Ishikawa (cell line): ENCODE measurements at regions not wholly inside any gene's neighbourhood (a gene's known extent, or its start where the extent isn't known, plus 50 kb on each side); places are given as distances from the start of the nearest gene placed in this dataset.

Experiments
- EP300 ChIP-seq: IDR thresholded peaks from 2 replicates; pipeline ENCODE4 v1.6.1; 2012; ENCODE audit warnings: borderline replicate concordance
- NFIC ChIP-seq: IDR thresholded peaks from 2 replicates; pipeline ENCODE4 v1.6.1; 2012
- RAD21 ChIP-seq: IDR thresholded peaks from 2 replicates; pipeline ENCODE4 v1.6.1; 2012; ENCODE audit warnings: low read depth
- TAF1 ChIP-seq: IDR thresholded peaks from 2 replicates; pipeline ENCODE4 v1.6.1; 2012; ENCODE audit warnings: low read depth, mild to moderate bottlenecking
- TF ChIP-seq, protein P1 (sequence below): IDR thresholded peaks from 2 replicates; pipeline ENCODE4 v1.6.1; 2012

GRCh38 chr5:39619168-39619818 is 194.5 kb upstream of the DAB2 start:
- no peak for TF ChIP-seq NFIC
- TF ChIP-seq TAF1 = no peak
- TF ChIP-seq RAD21 = no peak
- no peak for TF ChIP-seq EP300
- TF ChIP-seq, protein P1, sequence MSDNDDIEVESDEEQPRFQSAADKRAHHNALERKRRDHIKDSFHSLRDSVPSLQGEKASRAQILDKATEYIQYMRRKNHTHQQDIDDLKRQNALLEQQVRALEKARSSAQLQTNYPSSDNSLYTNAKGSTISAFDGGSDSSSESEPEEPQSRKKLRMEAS = no peak
